NB4 (cell line): ENCODE measurements at regions not wholly inside any gene's neighbourhood (a gene's known extent, or its start where the extent isn't known, plus 50 kb on each side); places are given as distances from the start of the nearest gene placed in this dataset.

Source experiments
- DNase-seq: peaks from one replicate; pipeline ENCODE4 v3.0.0; 2010; ENCODE audit warnings: low read depth
- H3K4me3 ChIP-seq: one replicate; pipeline ENCODE4 v1.5.1; 2011; ENCODE audit warnings: mild to moderate bottlenecking, low read depth, low read length, moderate library complexity
- MAX ChIP-seq: IDR thresholded peaks from 2 replicates; pipeline ENCODE4 v1.6.1; 2011; ENCODE audit warnings: low read depth, low read length
- MYC ChIP-seq: IDR thresholded peaks from 2 replicates; pipeline ENCODE4 v1.6.1; 2011; ENCODE audit warnings: low read depth, low read length
- POLR2A ChIP-seq: IDR thresholded peaks from 2 replicates; pipeline ENCODE4 v1.6.1; 2011; ENCODE audit warnings: mild to moderate bottlenecking; ENCODE audit not compliant: insufficient read length; ENCODE audit errors: extremely low read depth
- TF ChIP-seq, protein P1 (sequence below): IDR thresholded peaks from one replicate; pipeline ENCODE4 v1.5.1; 2012; ENCODE audit warnings: low read depth, low read length

DNA sequence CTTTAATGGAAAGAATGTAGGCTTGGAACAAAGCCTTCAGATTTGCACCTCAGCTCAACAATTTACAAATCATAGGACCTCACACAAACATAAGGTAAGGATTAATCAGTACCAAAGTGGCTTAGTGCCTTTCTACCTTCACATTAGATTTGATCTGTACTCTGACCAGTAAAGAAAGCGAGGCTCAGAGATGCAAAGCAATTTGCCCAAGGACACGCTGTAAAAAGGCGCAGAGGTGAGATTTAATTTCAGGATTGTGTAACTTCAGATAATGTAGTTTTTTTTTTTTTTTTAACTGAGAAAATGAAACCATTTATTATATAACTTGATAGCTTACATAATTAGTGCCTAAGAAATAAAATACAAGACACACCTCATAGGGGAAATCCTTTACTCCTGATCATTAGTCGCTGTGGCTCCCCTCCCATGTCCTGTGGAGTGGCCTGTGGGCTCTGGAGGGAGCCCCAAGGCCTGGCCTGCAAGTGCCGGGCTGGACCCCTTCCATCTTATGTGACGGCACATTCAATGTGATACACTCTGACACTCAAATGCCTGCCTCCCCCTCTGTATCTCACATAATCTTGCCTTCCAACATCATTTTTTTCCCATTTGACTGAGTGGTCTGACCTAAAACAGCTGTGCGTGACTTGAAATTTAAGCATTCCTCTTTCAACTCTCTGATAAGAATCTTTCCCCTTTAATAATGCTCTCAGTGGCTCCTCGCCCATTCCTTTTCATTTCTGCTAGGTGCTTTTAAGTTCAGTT lies 426.5 kb upstream of the DAB1 start:
- DNase-seq = no peak
- no peak overlapping the region for H3K4me3 ChIP-seq
- TF ChIP-seq MYC (no peak), POLR2A (no peak)

DNA sequence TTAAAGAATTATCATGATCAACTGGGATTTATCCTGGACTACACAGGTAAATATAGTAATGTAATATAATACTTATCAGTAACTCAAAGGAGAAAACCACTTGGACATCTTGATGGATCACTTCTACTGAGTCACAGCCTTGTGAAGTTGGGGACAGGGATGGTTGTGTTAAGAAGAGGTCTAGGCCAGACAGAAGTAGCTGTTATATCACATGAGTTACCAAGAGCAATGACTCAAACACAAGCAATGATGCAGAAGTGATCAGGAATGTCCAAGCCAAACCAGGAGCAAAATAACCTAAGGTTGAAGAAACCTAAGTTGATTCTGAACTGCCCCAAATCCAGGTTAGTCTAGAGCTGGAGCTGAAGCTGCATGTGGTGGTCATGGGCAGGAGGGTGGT lies 424.5 kb upstream of the DAB1 start:
- no peak overlapping the region for H3K4me3 ChIP-seq
- no peak for DNase-seq
- TF ChIP-seq POLR2A = no peak

- DNase-seq = no peak
- TF ChIP-seq MAX (no peak), MYC (no peak), POLR2A (no peak)
- TF ChIP-seq, protein P1, sequence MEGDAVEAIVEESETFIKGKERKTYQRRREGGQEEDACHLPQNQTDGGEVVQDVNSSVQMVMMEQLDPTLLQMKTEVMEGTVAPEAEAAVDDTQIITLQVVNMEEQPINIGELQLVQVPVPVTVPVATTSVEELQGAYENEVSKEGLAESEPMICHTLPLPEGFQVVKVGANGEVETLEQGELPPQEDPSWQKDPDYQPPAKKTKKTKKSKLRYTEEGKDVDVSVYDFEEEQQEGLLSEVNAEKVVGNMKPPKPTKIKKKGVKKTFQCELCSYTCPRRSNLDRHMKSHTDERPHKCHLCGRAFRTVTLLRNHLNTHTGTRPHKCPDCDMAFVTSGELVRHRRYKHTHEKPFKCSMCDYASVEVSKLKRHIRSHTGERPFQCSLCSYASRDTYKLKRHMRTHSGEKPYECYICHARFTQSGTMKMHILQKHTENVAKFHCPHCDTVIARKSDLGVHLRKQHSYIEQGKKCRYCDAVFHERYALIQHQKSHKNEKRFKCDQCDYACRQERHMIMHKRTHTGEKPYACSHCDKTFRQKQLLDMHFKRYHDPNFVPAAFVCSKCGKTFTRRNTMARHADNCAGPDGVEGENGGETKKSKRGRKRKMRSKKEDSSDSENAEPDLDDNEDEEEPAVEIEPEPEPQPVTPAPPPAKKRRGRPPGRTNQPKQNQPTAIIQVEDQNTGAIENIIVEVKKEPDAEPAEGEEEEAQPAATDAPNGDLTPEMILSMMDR = no peak
- no peak overlapping the region for H3K4me3 ChIP-seq
Observed at GRCh38 chr1:57845041-57845440, 421.2 kb upstream of the DAB1 start.

DNA sequence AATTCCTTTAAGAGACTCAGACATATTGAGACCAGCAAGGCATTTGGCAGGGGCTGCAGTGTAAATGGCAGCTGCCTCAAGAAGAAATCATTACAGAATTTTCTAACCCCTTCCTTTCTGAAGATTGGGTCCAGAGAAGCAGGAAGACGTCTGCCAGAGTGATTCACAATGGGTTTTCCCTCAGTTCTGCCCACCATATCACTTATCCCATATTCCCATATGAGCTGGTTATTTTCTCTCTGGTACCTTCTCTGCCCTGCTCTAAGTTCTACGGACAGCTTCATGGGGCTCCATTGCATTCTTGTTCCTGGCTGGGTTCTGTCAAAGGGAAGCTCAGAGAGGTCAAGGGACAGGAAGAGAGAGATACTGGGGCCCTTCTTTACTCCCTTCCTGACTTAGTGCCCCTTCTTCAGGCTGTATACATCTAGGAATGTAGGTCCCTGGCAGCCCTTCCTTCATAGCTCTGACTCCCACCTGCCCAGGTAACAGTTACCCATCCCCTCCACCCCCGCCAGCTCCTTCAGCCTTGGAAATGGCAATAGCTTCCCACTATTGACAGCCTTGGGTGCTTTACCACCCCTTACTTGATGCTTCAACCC lies 420.6 kb upstream of the DAB1 start:
- H3K4me3 ChIP-seq = no peak overlapping the region
- no peak for DNase-seq
- TF ChIP-seq MAX (no peak), MYC (no peak), POLR2A (no peak)
- TF ChIP-seq, protein P1 = no peak

DNA sequence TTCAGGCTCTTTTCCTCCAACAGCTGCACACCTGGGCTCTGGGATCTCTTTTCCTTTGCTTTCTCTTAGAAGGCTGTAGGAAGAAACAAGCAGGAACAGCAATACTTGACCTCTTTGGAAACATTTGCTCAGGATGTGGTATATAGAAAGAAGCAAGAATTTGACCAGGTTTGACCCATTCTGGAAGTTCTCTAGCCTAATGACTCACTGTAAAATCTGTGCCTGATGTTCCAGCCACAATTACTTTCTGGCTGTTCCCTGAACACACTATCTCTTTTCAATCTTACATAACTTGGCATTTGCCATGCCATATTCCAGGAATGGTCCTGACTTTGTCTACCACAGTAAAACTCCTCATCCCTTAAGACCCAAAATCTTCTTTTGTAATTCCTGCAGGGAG lies 419.9 kb upstream of the DAB1 start:
- no peak overlapping the region for H3K4me3 ChIP-seq
- no peak for DNase-seq
- TF ChIP-seq MYC = no peak
- TF ChIP-seq, protein P1 = no peak
- no peak for TF ChIP-seq MAX
- TF ChIP-seq POLR2A = no peak

- no peak for DNase-seq
- H3K4me3 ChIP-seq = no peak overlapping the region
- TF ChIP-seq POLR2A (no peak), MYC (no peak), MAX (no peak)
- TF ChIP-seq, protein P1 = no peak
Observed at GRCh38 chr1:57839526-57839925, 415.7 kb upstream of the DAB1 start.

- TF ChIP-seq MYC (no peak), POLR2A (no peak), MAX (no peak)
- TF ChIP-seq, protein P1 = no peak
- no peak overlapping the region for H3K4me3 ChIP-seq
- DNase-seq = no peak
Observed at GRCh38 chr1:57839067-57839466, 415.2 kb upstream of the DAB1 start.
